ACC112 (cell line): ENCODE measurements at regions not wholly inside any gene's neighbourhood (a gene's known extent, or its start where the extent isn't known, plus 50 kb on each side); places are given as distances from the start of the nearest gene placed in this dataset.
A peak's percentile ranks its signal among the peaks of the same experiment; 100 is the strongest.

Source experiments
- H2AFZ ChIP-seq: fragments of 200-600 bp; sonication (generic); one replicate; pipeline ENCODE4 v1.6.0; 2017; ENCODE audit warnings: antibody characterized with exemption, low read length; ENCODE audit not compliant: unreplicated experiment
- H3K27ac ChIP-seq: fragments of 200-600 bp; sonication (generic); 2 replicates; pipeline ENCODE4 v1.5.1; 2014; ENCODE audit warnings: low read depth, mild to moderate bottlenecking, antibody characterized with exemption, low read length, moderate library complexity
- H3K27me3 ChIP-seq: fragments of 200-600 bp; sonication (generic); 2 replicates; pipeline ENCODE4 v1.6.1; 2014; ENCODE audit warnings: mild to moderate bottlenecking, antibody characterized with exemption, low read length, moderate library complexity, mixed read lengths; ENCODE audit not compliant: insufficient read depth
- H3K36me3 ChIP-seq: fragments of 200-600 bp; sonication (generic); 2 replicates; pipeline ENCODE4 v1.6.1; 2016; ENCODE audit warnings: mild to moderate bottlenecking, antibody characterized with exemption, low read length, moderate library complexity, mixed read lengths; ENCODE audit not compliant: insufficient read depth
- H3K4me1 ChIP-seq: fragments of 200-600 bp; sonication (generic); one replicate; pipeline ENCODE4 v1.6.1; 2016; ENCODE audit warnings: low read length, mixed read lengths; ENCODE audit not compliant: insufficient read depth, unreplicated experiment, control insufficient read depth
- H3K4me3 ChIP-seq: fragments of 200-600 bp; sonication (generic); 2 replicates; pipeline ENCODE4 v1.5.1; 2014; ENCODE audit warnings: mild to moderate bottlenecking, low read depth, low read length
- H3K79me2 ChIP-seq: fragments of 200-600 bp; sonication (generic); one replicate; pipeline ENCODE4 v1.6.0; 2016; ENCODE audit warnings: low read length; ENCODE audit not compliant: control insufficient read depth, unreplicated experiment, insufficient read depth

DNA sequence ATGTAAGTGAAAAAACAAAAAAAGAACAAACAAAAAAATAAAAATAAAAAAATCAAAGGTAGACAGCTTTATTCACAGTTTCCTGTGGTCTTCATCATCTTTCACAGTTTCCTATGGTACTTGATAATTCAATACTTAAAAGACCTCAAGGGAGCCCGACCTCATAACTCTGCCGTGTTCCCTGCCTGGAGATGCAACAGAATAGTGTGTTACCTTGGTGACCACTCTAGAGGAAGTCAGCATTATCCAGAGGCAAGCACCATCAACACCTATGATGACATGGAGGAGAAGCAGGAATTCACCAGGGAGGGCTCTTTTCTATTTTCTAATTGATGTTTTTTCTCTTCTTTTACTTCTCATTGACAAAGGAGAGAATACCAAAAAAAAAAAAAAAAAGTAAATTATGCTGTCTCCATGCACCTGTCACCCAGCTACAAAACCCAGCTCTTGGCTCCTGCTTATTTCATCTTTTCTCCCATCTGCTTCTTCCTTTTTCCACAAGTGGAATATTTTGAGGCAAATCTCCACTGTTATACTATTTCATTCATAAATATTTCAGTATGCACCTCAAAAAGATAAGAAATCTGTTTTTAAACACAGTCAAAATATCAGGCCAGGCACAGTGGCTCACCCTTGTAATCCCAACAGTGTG, 95.8 kb upstream of the STXBP5 start:
- Histone ChIP-seq H3K4me3 (no peak overlapping the region), H3K27me3 (no peaks in the 10 kb centered on the region), H2AFZ (no peak overlapping the region), H3K79me2 (no peaks in the 10 kb centered on the region), H3K27ac (no peak overlapping the region), H3K4me1 (peaks cover 15% of the 10 kb centered on the region), H3K36me3 (no peaks in the 10 kb centered on the region)

DNA sequence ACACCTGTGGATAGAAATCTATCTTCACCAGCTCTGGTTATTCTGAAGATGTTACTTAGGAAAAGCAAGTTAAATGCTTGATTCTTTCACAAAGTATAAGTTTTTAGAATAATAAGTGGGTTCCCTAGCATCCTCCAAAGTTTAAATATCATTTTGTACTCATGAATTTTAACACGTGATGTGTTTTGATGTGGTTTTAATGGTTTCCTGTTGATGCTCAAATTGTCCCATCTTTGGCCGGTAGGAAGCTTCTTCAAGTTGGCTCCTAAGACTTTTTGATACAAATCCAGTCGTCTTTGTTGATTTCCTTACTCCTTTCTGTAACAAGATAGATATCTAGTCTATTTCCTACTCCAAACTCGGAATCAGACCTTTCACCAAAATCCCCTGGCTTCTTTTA, 94.5 kb upstream of the STXBP5 start:
- Histone ChIP-seq H3K79me2 (no peaks in the 10 kb centered on the region), H3K27me3 (no peaks in the 10 kb centered on the region), H2AFZ (no peak overlapping the region), H3K36me3 (no peaks in the 10 kb centered on the region), H3K4me3 (no peak overlapping the region), H3K4me1 (peaks cover 10% of the 10 kb centered on the region), H3K27ac (no peak overlapping the region)

- no peaks in the 10 kb centered on the region for H3K79me2 ChIP-seq
- H3K36me3 ChIP-seq = no peaks in the 10 kb centered on the region
- H2AFZ ChIP-seq = no peak overlapping the region
- H3K4me1 ChIP-seq = peaks cover 8% of the 10 kb centered on the region
- no peak overlapping the region for H3K27ac ChIP-seq
- H3K4me3 ChIP-seq = no peak overlapping the region
- H3K27me3 ChIP-seq = no peaks in the 10 kb centered on the region
Observed at GRCh38 chr6:147116056-147116455, 88.2 kb upstream of the STXBP5 start.

GRCh38 chr6:147117011-147117410, 87.2 kb upstream of the STXBP5 start:
- no peaks in the 10 kb centered on the region for H3K27me3 ChIP-seq
- H3K4me1 ChIP-seq = peaks cover 8% of the 10 kb centered on the region

DNA sequence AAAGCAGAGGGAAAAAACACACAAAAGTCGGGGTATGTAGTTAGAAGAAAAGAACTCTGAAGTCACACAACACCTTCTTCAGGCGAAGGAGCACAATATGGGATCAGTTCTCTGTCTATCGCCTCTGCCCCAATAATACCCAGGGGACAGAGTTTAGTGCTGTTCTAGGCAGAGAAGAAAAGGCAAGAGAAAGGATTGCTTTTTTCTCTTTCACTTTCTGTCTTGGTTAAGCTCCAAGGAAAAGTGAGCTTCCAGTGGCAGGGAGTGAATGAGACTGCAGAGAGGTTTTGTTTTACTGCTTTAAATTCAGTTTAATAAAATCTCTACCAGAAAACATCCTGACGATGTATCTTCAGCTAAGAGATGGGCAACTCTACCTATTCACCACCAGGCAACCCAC, 86.6 kb upstream of the STXBP5 start:
- Histone ChIP-seq H3K4me3 (peak overlapping the region; percentile 60), H3K79me2 (no peaks in the 10 kb centered on the region), H3K27me3 (no peaks in the 10 kb centered on the region), H3K27ac (peak overlapping the region; percentile 39), H3K36me3 (no peaks in the 10 kb centered on the region), H3K4me1 (peaks cover 8% of the 10 kb centered on the region), H2AFZ (peak overlapping the region; percentile 89)

More at GRCh38 chr6:147117011-147117410, 87.2 kb upstream of the STXBP5 start:
- H3K79me2 ChIP-seq = no peaks in the 10 kb centered on the region
- no peaks in the 10 kb centered on the region for H3K36me3 ChIP-seq
- no peak overlapping the region for H3K27ac ChIP-seq
- H2AFZ ChIP-seq = peak overlapping the region; percentile 89
- H3K4me3 ChIP-seq = peak overlapping the region; percentile 60

DNA sequence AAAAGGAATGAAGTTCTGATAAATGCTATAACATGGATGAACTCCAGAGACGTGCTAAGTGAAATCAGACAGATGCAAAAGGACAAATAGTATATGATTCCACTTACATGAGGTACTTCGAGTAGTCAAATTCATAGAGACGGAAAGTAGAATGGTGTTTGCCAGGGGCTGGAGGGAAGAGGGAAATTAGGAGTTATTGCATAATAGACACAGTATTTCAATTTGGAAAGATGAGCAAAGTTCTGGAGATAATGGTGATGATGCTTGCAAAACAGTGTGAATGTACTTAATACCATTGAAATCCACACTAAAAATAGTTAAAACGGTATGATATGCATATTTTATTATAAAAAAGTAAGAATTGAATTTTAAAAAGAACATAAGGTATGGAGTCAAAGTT, 84.9 kb upstream of the STXBP5 start:
- Histone ChIP-seq H3K27me3 (no peaks in the 10 kb centered on the region), H2AFZ (no peak overlapping the region), H3K4me1 (peaks cover 8% of the 10 kb centered on the region), H3K27ac (no peak overlapping the region), H3K4me3 (no peak overlapping the region), H3K79me2 (no peaks in the 10 kb centered on the region), H3K36me3 (no peaks in the 10 kb centered on the region)

- Histone ChIP-seq H3K27me3 (no peaks in the 10 kb centered on the region), H3K27ac (no peak overlapping the region), H2AFZ (no peak overlapping the region), H3K36me3 (no peaks in the 10 kb centered on the region), H3K79me2 (no peaks in the 10 kb centered on the region), H3K4me1 (peaks cover 11% of the 10 kb centered on the region), H3K4me3 (no peak overlapping the region)
Observed at GRCh38 chr6:147122823-147123222, 81.4 kb upstream of the STXBP5 start.

- Histone ChIP-seq H3K79me2 (no peaks in the 10 kb centered on the region), H3K27ac (no peak overlapping the region), H3K36me3 (no peaks in the 10 kb centered on the region), H2AFZ (peak overlapping the region; percentile 22), H3K4me1 (peaks cover 9% of the 10 kb centered on the region), H3K27me3 (no peaks in the 10 kb centered on the region), H3K4me3 (no peak overlapping the region)
Observed at GRCh38 chr6:147126618-147127022, 77.6 kb upstream of the STXBP5 start.

GRCh38 chr6:147127587-147127986, 76.6 kb upstream of the STXBP5 start:
- Histone ChIP-seq H3K79me2 (no peaks in the 10 kb centered on the region), H3K4me3 (0 out of 2 replicates have a peak overlapping the region, but pooled peaks have one; percentile 19), H3K4me1 (peaks cover 9% of the 10 kb centered on the region), H3K27me3 (no peaks in the 10 kb centered on the region), H3K27ac (0 out of 2 replicates have a peak overlapping the region, but pooled peaks have one; percentile 15), H2AFZ (peak overlapping the region; percentile 84), H3K36me3 (no peaks in the 10 kb centered on the region)

- H3K4me3 ChIP-seq = no peak overlapping the region
- H3K36me3 ChIP-seq = no peaks in the 10 kb centered on the region
- no peak overlapping the region for H2AFZ ChIP-seq
- H3K4me1 ChIP-seq = peaks cover 9% of the 10 kb centered on the region
- H3K27ac ChIP-seq = no peak overlapping the region
- H3K27me3 ChIP-seq = no peaks in the 10 kb centered on the region
- no peaks in the 10 kb centered on the region for H3K79me2 ChIP-seq
Observed at GRCh38 chr6:147128056-147128455, 76.2 kb upstream of the STXBP5 start.

DNA sequence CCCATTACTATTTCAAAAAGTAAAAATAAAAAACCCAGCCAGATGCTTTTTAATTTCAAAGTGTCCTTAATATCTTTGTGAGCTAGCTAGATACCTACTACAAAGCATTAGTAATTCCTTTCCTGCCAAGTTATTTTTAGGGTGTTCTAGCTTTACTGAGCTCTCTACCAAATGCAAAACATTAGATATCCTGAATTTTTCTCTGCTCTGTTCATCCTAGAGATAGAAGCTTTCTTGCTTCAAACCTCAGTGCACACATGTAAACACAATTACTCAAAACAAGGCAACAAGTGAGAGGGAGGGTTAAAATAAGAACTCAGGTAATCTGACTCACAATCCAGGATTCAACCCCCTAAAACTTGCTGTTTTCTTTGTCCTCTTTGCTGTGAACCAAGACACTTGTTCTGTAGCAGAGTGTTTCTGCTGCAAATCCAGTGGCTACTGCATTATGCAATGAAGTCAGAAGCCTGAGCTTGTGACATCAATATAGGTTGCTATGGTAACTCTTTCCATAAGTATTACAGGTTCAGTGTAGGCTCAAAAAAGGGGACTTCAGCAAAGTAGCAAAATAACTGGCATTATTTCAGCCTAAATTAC, 72.6 kb upstream of the STXBP5 start:
- Histone ChIP-seq H3K4me3 (no peak overlapping the region), H3K27ac (no peak overlapping the region), H3K79me2 (no peaks in the 10 kb centered on the region), H2AFZ (no peak overlapping the region), H3K27me3 (no peaks in the 10 kb centered on the region), H3K4me1 (peaks cover 13% of the 10 kb centered on the region), H3K36me3 (no peaks in the 10 kb centered on the region)
